DND-41 (cell line): ENCODE measurements at regions not wholly inside any gene's neighbourhood (a gene's known extent, or its start where the extent isn't known, plus 50 kb on each side); places are given as distances from the start of the nearest gene placed in this dataset.

ENCODE experiments used
- ATAC-seq: fragments of 200-7000 bp; cut with Tn5 transposase; 3 replicates; pipeline ENCODE4 v1.9.1; 2021; ENCODE audit warnings: low read depth; ENCODE audit not compliant: insufficient read depth
- DNase-seq: peaks from one replicate; pipeline ENCODE4 v3.0.0-alpha.2; 2020
- H2AFZ ChIP-seq: 2 replicates; pipeline ENCODE4 v1.6.0; 2012; ENCODE audit warnings: low read depth, low read length
- H3K27ac ChIP-seq: 2 replicates; pipeline ENCODE4 v1.5.1; 2012; ENCODE audit warnings: low read length, inconsistent platforms
- H3K27me3 ChIP-seq: fragments of 200-600 bp; sonication (generic); 2 replicates; pipeline ENCODE4 v1.6.0; 2012; ENCODE audit warnings: low read length, mild to moderate bottlenecking, inconsistent platforms; ENCODE audit not compliant: insufficient read depth, poor library complexity
- H3K36me3 ChIP-seq: 2 replicates; pipeline ENCODE4 v1.5.1; 2012; ENCODE audit warnings: low read length, inconsistent platforms; ENCODE audit not compliant: insufficient read depth
- H3K4me1 ChIP-seq: 2 replicates; pipeline ENCODE4 v1.5.1; 2012; ENCODE audit warnings: mild to moderate bottlenecking, low read length; ENCODE audit not compliant: insufficient read depth
- H3K4me2 ChIP-seq: 2 replicates; pipeline ENCODE4 v1.6.0; 2012; ENCODE audit warnings: mild to moderate bottlenecking, moderate library complexity, low read length, inconsistent platforms; ENCODE audit not compliant: insufficient read depth
- H3K4me3 ChIP-seq, 2 experiments: fragments of 200-600 bp in 1 of 2; shearing (Covaris generic) in 1 of 2; 2 replicates each; pipeline ENCODE4 v1.5.1; 2012 to 2016; ENCODE audit warnings: inconsistent platforms in 2 of 2, low read length in 2 of 2, mild to moderate bottlenecking in 2 of 2, low read depth in 1 of 2, moderate library complexity in 1 of 2
- H3K79me2 ChIP-seq: 2 replicates; pipeline ENCODE4 v1.6.0; 2012; ENCODE audit warnings: low read length, inconsistent platforms; ENCODE audit not compliant: insufficient read depth
- H3K9ac ChIP-seq: 2 replicates; pipeline ENCODE4 v1.6.0; 2012; ENCODE audit warnings: low read depth, mild to moderate bottlenecking, inconsistent platforms, low read length, moderate library complexity
- H3K9me3 ChIP-seq: 2 replicates; pipeline ENCODE4 v1.5.1; 2012; ENCODE audit warnings: low read length, moderate library complexity, mild to moderate bottlenecking, inconsistent platforms; ENCODE audit not compliant: insufficient read depth, severe bottlenecking
- H4K20me1 ChIP-seq: 2 replicates; pipeline ENCODE4 v1.6.0; 2012; ENCODE audit warnings: low read length; ENCODE audit not compliant: insufficient read depth
- CTCF ChIP-seq: IDR thresholded peaks from 2 replicates; pipeline ENCODE4 v1.5.1; 2012; ENCODE audit warnings: borderline replicate concordance, low read length, moderate library complexity, mild to moderate bottlenecking; ENCODE audit not compliant: poor library complexity, severe bottlenecking; ENCODE audit errors: extremely low read depth
- EZH2 ChIP-seq: IDR thresholded peaks from 3 replicates; pipeline ENCODE4 v1.6.1; 2012; ENCODE audit warnings: borderline replicate concordance, low read depth, mild to moderate bottlenecking, moderate library complexity, low read length, inconsistent platforms; ENCODE audit not compliant: severe bottlenecking

- no peaks in the 10 kb centered on the region for H3K79me2 ChIP-seq
- H3K27ac ChIP-seq = no peak overlapping the region
- TF ChIP-seq CTCF (no peak), EZH2 (no peak)
- H3K4me1 ChIP-seq = no peaks in the 10 kb centered on the region
- H3K36me3 ChIP-seq = no peaks in the 10 kb centered on the region
- no peaks in the 10 kb centered on the region for H3K27me3 ChIP-seq
- no peak overlapping the region for H3K9ac ChIP-seq
- no peak for ATAC-seq
- no peak overlapping the region for H3K4me2 ChIP-seq
- H3K9me3 ChIP-seq = no peaks in the 10 kb centered on the region
- no peak for DNase-seq
- H2AFZ ChIP-seq = no peak overlapping the region
- H4K20me1 ChIP-seq = no peaks in the 10 kb centered on the region
- no peak overlapping the region for H3K4me3 ChIP-seq
These were observed 703.1 kb upstream of the MDGA2 start for GRCh38 chr14:48378541-48378940.

- H3K4me2 ChIP-seq = no peak overlapping the region
- DNase-seq (no peak), ATAC-seq (no peak)
- no peaks in the 10 kb centered on the region for H4K20me1 ChIP-seq
- no peak overlapping the region for H3K27ac ChIP-seq
- no peaks in the 10 kb centered on the region for H3K27me3 ChIP-seq
- H2AFZ ChIP-seq = no peak overlapping the region
- H3K4me3 ChIP-seq = no peak overlapping the region
- H3K9me3 ChIP-seq = no peaks in the 10 kb centered on the region
- no peak overlapping the region for H3K9ac ChIP-seq
- H3K4me1 ChIP-seq = no peaks in the 10 kb centered on the region
- TF ChIP-seq CTCF (no peak), EZH2 (no peak)
- H3K79me2 ChIP-seq = no peaks in the 10 kb centered on the region
- no peaks in the 10 kb centered on the region for H3K36me3 ChIP-seq
These were observed 698.6 kb upstream of the MDGA2 start for GRCh38 chr14:48373981-48374380.

GRCh38 chr14:48350971-48351370 lies 675.6 kb upstream of the MDGA2 start:
- Histone ChIP-seq H2AFZ (no peak overlapping the region), H3K27ac (no peak overlapping the region), H3K4me2 (no peak overlapping the region), H4K20me1 (no peaks in the 10 kb centered on the region), H3K27me3 (no peaks in the 10 kb centered on the region), H3K36me3 (no peaks in the 10 kb centered on the region), H3K4me1 (no peaks in the 10 kb centered on the region), H3K9me3 (no peaks in the 10 kb centered on the region), H3K79me2 (no peaks in the 10 kb centered on the region), H3K4me3 (no peak overlapping the region), H3K9ac (no peak overlapping the region)
- DNase-seq (no peak), ATAC-seq (no peak)
- TF ChIP-seq CTCF (no peak), EZH2 (no peak)

GRCh38 chr14:48349689-48350088 lies 674.3 kb upstream of the MDGA2 start:
- Histone ChIP-seq H3K27ac (no peak overlapping the region), H3K4me3 (no peak overlapping the region), H3K27me3 (no peaks in the 10 kb centered on the region), H4K20me1 (no peaks in the 10 kb centered on the region), H3K9me3 (no peaks in the 10 kb centered on the region), H3K4me2 (no peak overlapping the region), H2AFZ (no peak overlapping the region), H3K36me3 (no peaks in the 10 kb centered on the region), H3K9ac (no peak overlapping the region), H3K4me1 (no peaks in the 10 kb centered on the region), H3K79me2 (no peaks in the 10 kb centered on the region)
- DNase-seq = no peak
- no peak for TF ChIP-seq CTCF
- ATAC-seq = no peak
